Left lung (tissue), 4 donors: ENCODE measurements at regions not wholly inside any gene's neighbourhood (a gene's known extent, or its start where the extent isn't known, plus 50 kb on each side); places are given as distances from the start of the nearest gene placed in this dataset.

Experiments used
- ATAC-seq: fragments of 200-7000 bp; cut with Tn5 transposase; one replicate; pipeline ENCODE4 v1.9.1; 2020; ENCODE audit warnings: moderate library complexity
- DNase-seq, 4 donors: peaks; one replicate each; pipeline ENCODE4 v3.0.0-alpha.2; 2013 to 2020
- H3K27ac ChIP-seq, 2 donors: fragments of 200-600 bp; sonication (generic) in 1 of 2; one replicate each; pipeline versions ENCODE4 v1.5.0 to v1.8.0; 2020 to 2021
- H3K27me3 ChIP-seq, 2 donors: fragments of 200-600 bp; sonication (generic) in 1 of 2; one replicate each; pipeline versions ENCODE4 v1.5.0 to v1.8.0; 2020 to 2021
- H3K36me3 ChIP-seq, 2 donors: fragments of 200-600 bp; sonication (generic) in 1 of 2; one replicate each; pipeline versions ENCODE4 v1.5.0 to v1.8.0; 2020 to 2021
- H3K4me1 ChIP-seq, 2 donors: fragments of 200-600 bp; one replicate each; pipeline ENCODE4 v1.8.0; 2021
- H3K4me3 ChIP-seq, 2 donors: fragments of 200-600 bp; sonication (generic) in 1 of 2; one replicate each; pipeline versions ENCODE4 v1.5.0 to v1.8.0; 2020 to 2021; ENCODE audit warnings: mild to moderate bottlenecking in 1 of 2
- H3K9me3 ChIP-seq, 2 donors: fragments of 200-600 bp; sonication (generic) in 1 of 2; one replicate each; pipeline versions ENCODE4 v1.5.0 to v1.8.0; 2020 to 2021
- intact Hi-C, 2 donors: fragments of 100-400 bp; cut with DNase I; formaldehyde crosslinking; loops; one replicate each; pipeline versions ENCODE4 v1.11.2 to v1.14.2; 2022
- TF ChIP-seq, protein P1 (sequence below), 2 donors: fragments of 200-600 bp; sonication (generic) in 1 of 2; IDR thresholded peaks; one replicate each; pipeline versions ENCODE4 v1.5.0 to v1.8.0; 2021; ENCODE audit warnings: antibody characterized with exemption in 2 of 2
- donor health status: DM: no; HTN: yes; CAD: no.
- donor health status: DM: no; HTN: no; CAD: no.

DNA sequence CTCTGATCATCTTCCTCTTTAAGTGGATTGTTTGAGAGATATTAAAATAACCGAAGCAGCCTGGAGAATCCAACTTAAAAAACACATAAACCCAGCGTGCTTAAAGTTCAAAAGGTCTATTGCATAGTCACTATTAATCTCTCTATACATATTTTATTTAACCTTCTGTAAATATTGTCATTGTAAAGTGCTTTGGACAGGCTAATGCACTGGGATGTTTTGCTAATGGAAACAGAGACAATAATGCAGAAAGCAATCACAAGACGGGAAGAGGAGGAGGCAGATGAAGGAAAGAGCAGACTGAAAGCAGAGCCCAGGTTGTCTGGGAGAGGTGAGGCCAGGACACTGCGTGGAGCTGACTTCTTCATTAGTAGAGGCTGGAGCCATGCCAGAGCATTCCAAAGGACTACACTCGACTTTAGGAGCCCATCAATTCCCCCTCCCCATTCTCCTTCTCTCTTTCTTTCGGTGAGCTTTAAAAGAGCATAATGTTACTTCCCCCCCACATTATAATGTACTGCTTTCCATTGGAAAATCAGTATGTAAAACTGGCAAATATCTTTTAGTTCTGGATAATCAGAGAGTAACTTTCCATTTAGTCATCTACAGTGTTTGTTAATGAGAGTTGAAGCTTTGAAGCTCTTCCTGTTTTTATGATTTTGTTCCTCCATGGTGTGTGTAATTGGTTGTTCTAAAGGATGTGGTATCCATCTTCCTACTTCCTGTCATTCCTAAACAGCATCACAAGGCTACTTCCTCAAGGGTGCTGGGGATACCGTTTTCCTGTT is 307.3 kb upstream of the MPDZ start:
- intact Hi-C loops, result no loop called here
- H3K36me3 ChIP-seq, result no peaks in the 10 kb centered on the region
- H3K27me3 ChIP-seq, result no peaks in the 10 kb centered on the region
- DNase-seq (peak in 1 of 4 donors; percentile 24), ATAC-seq (no peak)
- H3K27ac ChIP-seq, result no peak overlapping the region
- H3K9me3 ChIP-seq, result no peaks in the 10 kb centered on the region
- peaks cover 0 to 5% of the 10 kb centered on the region in 2 donors for H3K4me1 ChIP-seq
- TF ChIP-seq, protein P1, sequence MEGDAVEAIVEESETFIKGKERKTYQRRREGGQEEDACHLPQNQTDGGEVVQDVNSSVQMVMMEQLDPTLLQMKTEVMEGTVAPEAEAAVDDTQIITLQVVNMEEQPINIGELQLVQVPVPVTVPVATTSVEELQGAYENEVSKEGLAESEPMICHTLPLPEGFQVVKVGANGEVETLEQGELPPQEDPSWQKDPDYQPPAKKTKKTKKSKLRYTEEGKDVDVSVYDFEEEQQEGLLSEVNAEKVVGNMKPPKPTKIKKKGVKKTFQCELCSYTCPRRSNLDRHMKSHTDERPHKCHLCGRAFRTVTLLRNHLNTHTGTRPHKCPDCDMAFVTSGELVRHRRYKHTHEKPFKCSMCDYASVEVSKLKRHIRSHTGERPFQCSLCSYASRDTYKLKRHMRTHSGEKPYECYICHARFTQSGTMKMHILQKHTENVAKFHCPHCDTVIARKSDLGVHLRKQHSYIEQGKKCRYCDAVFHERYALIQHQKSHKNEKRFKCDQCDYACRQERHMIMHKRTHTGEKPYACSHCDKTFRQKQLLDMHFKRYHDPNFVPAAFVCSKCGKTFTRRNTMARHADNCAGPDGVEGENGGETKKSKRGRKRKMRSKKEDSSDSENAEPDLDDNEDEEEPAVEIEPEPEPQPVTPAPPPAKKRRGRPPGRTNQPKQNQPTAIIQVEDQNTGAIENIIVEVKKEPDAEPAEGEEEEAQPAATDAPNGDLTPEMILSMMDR (IDR thresholded peaks at IDR 0.05), result no peak
- H3K4me3 ChIP-seq, result no peak overlapping the region

DNA sequence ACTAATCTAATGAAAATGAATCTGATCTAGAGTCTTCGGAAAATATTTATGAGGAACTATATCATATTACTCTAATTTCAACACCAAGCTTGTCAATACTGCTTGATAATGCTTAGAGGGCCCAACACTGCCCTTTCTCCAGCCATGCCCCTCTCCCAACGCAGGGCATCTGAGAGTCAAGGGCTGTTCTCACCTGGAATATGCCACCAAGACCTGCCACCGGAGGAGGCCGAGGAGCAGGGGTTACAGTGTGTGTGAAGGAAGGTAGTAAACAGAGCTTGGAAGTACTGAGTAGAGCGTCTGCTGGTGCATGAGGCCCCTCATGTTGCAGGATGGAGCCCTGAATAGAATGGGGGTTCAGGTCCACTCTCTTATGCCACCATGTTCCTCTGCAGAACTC is 301.3 kb upstream of the MPDZ start:
- TF ChIP-seq, protein P1 (IDR thresholded peaks at IDR 0.05), result no peak
- ATAC-seq (no peak), DNase-seq (peak in 1 of 4 donors; percentile 25)
- intact Hi-C loops, result no loop called here
- Histone ChIP-seq H3K36me3 (no peaks in the 10 kb centered on the region), H3K27me3 (no peaks in the 10 kb centered on the region), H3K4me1 (no peaks in the 10 kb centered on the region), H3K9me3 (no peaks in the 10 kb centered on the region), H3K4me3 (no peak overlapping the region), H3K27ac (no peak overlapping the region)

DNA sequence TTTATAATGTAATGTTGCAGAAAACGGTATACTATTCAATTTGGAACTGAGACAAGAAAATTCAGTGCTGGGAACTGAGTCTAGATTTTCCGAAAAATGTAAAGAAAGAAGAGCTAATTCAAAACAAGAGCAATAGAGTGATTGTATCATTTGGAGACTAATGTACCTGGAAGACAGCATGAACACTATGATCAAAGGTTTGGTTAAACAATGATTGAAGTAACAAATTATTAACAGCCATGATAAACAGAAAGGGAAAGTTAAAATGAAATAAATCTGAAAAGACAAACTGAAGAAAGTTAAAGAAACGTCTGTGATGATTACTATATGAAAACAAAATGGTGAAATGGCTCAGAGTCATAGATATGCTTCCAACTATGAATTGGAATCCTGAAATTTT is 300.6 kb upstream of the MPDZ start:
- DNase-seq (no peak), ATAC-seq (no peak)
- Histone ChIP-seq H3K4me3 (no peak overlapping the region), H3K9me3 (no peaks in the 10 kb centered on the region), H3K4me1 (no peaks in the 10 kb centered on the region), H3K27ac (no peak overlapping the region), H3K36me3 (no peaks in the 10 kb centered on the region), H3K27me3 (no peaks in the 10 kb centered on the region)
- TF ChIP-seq, protein P1 (IDR thresholded peaks at IDR 0.05), result no peak
- intact Hi-C loops, result no loop called here

DNA sequence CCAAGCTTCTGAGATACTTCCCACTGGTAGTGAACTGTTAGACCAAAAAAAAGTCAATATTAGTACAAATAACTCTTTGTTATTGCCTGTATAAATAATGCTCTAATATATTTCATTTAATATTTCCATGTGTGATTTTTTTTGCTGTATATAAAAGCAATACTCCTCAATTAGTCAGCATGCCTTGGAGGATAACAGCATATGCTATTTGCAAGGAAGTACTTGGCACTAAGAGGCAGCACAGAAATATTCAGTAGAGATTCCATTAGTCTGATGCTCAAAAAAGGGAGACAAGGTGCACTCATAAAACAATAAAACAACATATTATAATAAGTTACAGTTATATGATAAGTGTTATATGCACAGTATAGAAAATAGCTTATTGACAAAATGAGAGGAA is 296.6 kb upstream of the MPDZ start:
- Histone ChIP-seq H3K4me3 (no peak overlapping the region), H3K36me3 (no peaks in the 10 kb centered on the region), H3K9me3 (no peaks in the 10 kb centered on the region), H3K27me3 (no peaks in the 10 kb centered on the region), H3K4me1 (no peaks in the 10 kb centered on the region), H3K27ac (no peak overlapping the region)
- TF ChIP-seq, protein P1 (IDR thresholded peaks at IDR 0.05), result no peak
- ATAC-seq, result no peak
- intact Hi-C loops, result no loop called here
- no peak for DNase-seq

DNA sequence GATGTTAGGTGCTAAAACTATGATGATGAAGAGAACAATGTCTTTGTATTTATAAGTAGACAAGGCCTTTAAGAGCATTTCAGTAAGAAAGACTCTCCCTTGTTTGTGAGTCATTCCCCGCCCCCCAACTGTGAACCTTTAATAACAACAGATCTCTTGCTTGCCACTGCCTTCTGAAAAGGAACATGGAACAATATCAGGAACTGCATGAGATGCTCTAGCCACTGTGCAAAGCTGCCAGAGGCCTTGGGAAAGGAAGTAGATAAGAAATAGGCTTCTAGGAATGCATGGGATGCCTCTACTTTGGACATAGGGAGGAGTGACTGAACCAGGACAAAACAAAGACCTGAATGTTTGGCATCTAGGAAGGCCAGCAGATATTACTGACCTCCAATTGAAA is 296.1 kb upstream of the MPDZ start:
- no peak overlapping the region for H3K27ac ChIP-seq
- no peaks in the 10 kb centered on the region for H3K9me3 ChIP-seq
- TF ChIP-seq, protein P1 (IDR thresholded peaks at IDR 0.05), result no peak
- no peaks in the 10 kb centered on the region for H3K36me3 ChIP-seq
- no peaks in the 10 kb centered on the region for H3K4me1 ChIP-seq
- intact Hi-C loops, result no loop called here
- ATAC-seq, result no peak
- H3K4me3 ChIP-seq, result no peak overlapping the region
- H3K27me3 ChIP-seq, result no peaks in the 10 kb centered on the region
- DNase-seq, result no peak
